ENCODE measurements at regions not wholly inside any gene's neighbourhood (a gene's known extent, or its start where the extent isn't known, plus 50 kb on each side); places are given as distances from the start of the nearest gene placed in this dataset.

DNA sequence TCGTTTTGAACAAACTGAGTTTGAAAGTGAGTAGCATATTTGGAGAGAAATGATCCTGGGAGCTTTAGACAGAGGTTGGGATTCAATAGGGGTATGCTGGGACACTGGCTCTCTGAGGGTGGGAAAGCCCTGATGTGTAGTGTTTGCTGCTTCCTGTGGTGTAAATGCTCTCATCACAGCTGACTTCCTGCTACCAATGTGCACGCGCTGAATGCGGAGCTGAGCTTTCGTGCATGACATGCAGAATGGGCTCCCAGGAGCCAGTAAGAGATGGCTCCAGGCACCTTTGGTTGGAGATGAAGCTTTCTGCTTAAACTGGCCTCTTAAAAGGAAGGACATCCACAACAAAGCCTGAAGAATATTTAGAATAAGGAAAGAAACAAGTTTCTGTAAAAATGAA lies 224.1 kb upstream of the CCDC150 start:
- TF ChIP-seq, protein P1, sequence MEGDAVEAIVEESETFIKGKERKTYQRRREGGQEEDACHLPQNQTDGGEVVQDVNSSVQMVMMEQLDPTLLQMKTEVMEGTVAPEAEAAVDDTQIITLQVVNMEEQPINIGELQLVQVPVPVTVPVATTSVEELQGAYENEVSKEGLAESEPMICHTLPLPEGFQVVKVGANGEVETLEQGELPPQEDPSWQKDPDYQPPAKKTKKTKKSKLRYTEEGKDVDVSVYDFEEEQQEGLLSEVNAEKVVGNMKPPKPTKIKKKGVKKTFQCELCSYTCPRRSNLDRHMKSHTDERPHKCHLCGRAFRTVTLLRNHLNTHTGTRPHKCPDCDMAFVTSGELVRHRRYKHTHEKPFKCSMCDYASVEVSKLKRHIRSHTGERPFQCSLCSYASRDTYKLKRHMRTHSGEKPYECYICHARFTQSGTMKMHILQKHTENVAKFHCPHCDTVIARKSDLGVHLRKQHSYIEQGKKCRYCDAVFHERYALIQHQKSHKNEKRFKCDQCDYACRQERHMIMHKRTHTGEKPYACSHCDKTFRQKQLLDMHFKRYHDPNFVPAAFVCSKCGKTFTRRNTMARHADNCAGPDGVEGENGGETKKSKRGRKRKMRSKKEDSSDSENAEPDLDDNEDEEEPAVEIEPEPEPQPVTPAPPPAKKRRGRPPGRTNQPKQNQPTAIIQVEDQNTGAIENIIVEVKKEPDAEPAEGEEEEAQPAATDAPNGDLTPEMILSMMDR (IDR thresholded peaks at IDR 0.05) = no peak
- peak in 1 of 3 donors; percentile 57 for ATAC-seq

GRCh38 chr2:196420143-196420542 lies 219.4 kb upstream of the CCDC150 start:
- TF ChIP-seq, protein P1 (IDR thresholded peaks at IDR 0.05) = no peak
- Mint-ChIP-seq H3K4me3 (no peak overlapping the region), H3K4me1 (peaks cover 4 to 5% of the 10 kb centered on the region in 2 donors), H3K27ac (no peak overlapping the region), H3K27me3 (ENCODE audit: low read depth in 2 of 2) (peaks cover 13 to 22% of the 10 kb centered on the region in 2 donors), H3K9me3 (no peaks in the 10 kb centered on the region), H3K36me3 (no peaks in the 10 kb centered on the region)
- H3K27me3 ChIP-seq (ENCODE audit: control insufficient read depth, insufficient read depth, low read length) = no peaks in the 10 kb centered on the region
- ATAC-seq (no peak), DNase-seq (no peak)
- no peak overlapping the region for H3K4me3 ChIP-seq (ENCODE audit: low read length)
- intact Hi-C loops (cut with micrococcal nuclease) = no loop called here
- H3K36me3 ChIP-seq (ENCODE audit: control insufficient read depth, insufficient read depth, low read length) = no peaks in the 10 kb centered on the region
- WGBS (ENCODE audit: insufficient coverage) = 100% methylated on average over 2 of the region's 3 CpGs
- no peaks in the 10 kb centered on the region for H3K9me3 ChIP-seq (ENCODE audit: control insufficient read depth, insufficient read depth, low read length)
- H3K4me1 ChIP-seq (ENCODE audit: control insufficient read depth, insufficient read depth, low read length) = no peaks in the 10 kb centered on the region
- no peak overlapping the region for H3K27ac ChIP-seq (ENCODE audit: low read length)

More for the DNA sequence above, 224.1 kb upstream of the CCDC150 start:
- Histone ChIP-seq H3K4me1 (ENCODE audit: control insufficient read depth, insufficient read depth, low read length) (no peaks in the 10 kb centered on the region), H3K27ac (ENCODE audit: low read length) (no peak overlapping the region), H3K27me3 (ENCODE audit: control insufficient read depth, insufficient read depth, low read length) (peaks cover 2% of the 10 kb centered on the region), H3K36me3 (ENCODE audit: control insufficient read depth, insufficient read depth, low read length) (no peaks in the 10 kb centered on the region), H3K4me3 (ENCODE audit: low read length) (no peak overlapping the region), H3K9me3 (ENCODE audit: control insufficient read depth, insufficient read depth, low read length) (no peaks in the 10 kb centered on the region)
- DNase-seq = peak in 1 of 2 donors; percentile 31
- no peak overlapping the region for H3K27ac Mint-ChIP-seq
- H3K9me3 Mint-ChIP-seq = no peaks in the 10 kb centered on the region
- intact Hi-C loops (cut with micrococcal nuclease) = no loop called here
- peaks cover 15 to 18% of the 10 kb centered on the region in 2 donors for H3K27me3 Mint-ChIP-seq (ENCODE audit: low read depth in 2 of 2)
- WGBS (ENCODE audit: insufficient coverage) = 45% methylated on average over 5 of the region's 5 CpGs
- H3K4me1 Mint-ChIP-seq = peaks cover 4 to 9% of the 10 kb centered on the region in 2 donors
- H3K36me3 Mint-ChIP-seq = no peaks in the 10 kb centered on the region
- H3K4me3 Mint-ChIP-seq = peak overlapping the region; percentile 57

GRCh38 chr2:196421880-196422279 lies 217.6 kb upstream of the CCDC150 start:
- Mint-ChIP-seq H3K4me1 (no peaks in the 10 kb centered on the region), H3K27ac (no peak overlapping the region), H3K27me3 (ENCODE audit: low read depth in 2 of 2) (peaks cover 10 to 22% of the 10 kb centered on the region in 2 donors), H3K9me3 (no peaks in the 10 kb centered on the region), H3K36me3 (no peaks in the 10 kb centered on the region), H3K4me3 (no peak overlapping the region)
- no peak overlapping the region for H3K4me3 ChIP-seq (ENCODE audit: low read length)
- H3K27me3 ChIP-seq (ENCODE audit: control insufficient read depth, insufficient read depth, low read length) = no peaks in the 10 kb centered on the region
- intact Hi-C loops (cut with micrococcal nuclease) = no loop called here
- no peaks in the 10 kb centered on the region for H3K36me3 ChIP-seq (ENCODE audit: control insufficient read depth, insufficient read depth, low read length)
- no peaks in the 10 kb centered on the region for H3K4me1 ChIP-seq (ENCODE audit: control insufficient read depth, insufficient read depth, low read length)
- WGBS (ENCODE audit: insufficient coverage) = 80% methylated on average over 3 of the region's 3 CpGs
- H3K9me3 ChIP-seq (ENCODE audit: control insufficient read depth, insufficient read depth, low read length) = no peaks in the 10 kb centered on the region
- ATAC-seq = peak in 1 of 3 donors; percentile 32
- TF ChIP-seq, protein P1 (IDR thresholded peaks at IDR 0.05) = no peak
- no peak for DNase-seq
- no peak overlapping the region for H3K27ac ChIP-seq (ENCODE audit: low read length)

- intact Hi-C loops (cut with micrococcal nuclease) = no loop called here
- no peaks in the 10 kb centered on the region for H3K27me3 ChIP-seq (ENCODE audit: control insufficient read depth, insufficient read depth, low read length)
- Mint-ChIP-seq H3K4me3 (no peak overlapping the region), H3K27ac (no peak overlapping the region), H3K27me3 (ENCODE audit: low read depth in 2 of 2) (peaks cover 10 to 22% of the 10 kb centered on the region in 2 donors), H3K36me3 (no peaks in the 10 kb centered on the region), H3K4me1 (no peaks in the 10 kb centered on the region), H3K9me3 (no peaks in the 10 kb centered on the region)
- TF ChIP-seq, protein P1 (IDR thresholded peaks at IDR 0.05) = no peak
- DNase-seq = no peak
- no peak overlapping the region for H3K27ac ChIP-seq (ENCODE audit: low read length)
- no peak for ATAC-seq
- 68% methylated on average over 2 of the region's 2 CpGs for WGBS (ENCODE audit: insufficient coverage)
- no peaks in the 10 kb centered on the region for H3K9me3 ChIP-seq (ENCODE audit: control insufficient read depth, insufficient read depth, low read length)
- no peaks in the 10 kb centered on the region for H3K4me1 ChIP-seq (ENCODE audit: control insufficient read depth, insufficient read depth, low read length)
- no peak overlapping the region for H3K4me3 ChIP-seq (ENCODE audit: low read length)
- H3K36me3 ChIP-seq (ENCODE audit: control insufficient read depth, insufficient read depth, low read length) = no peaks in the 10 kb centered on the region
Observed at GRCh38 chr2:196422361-196422760, 217.2 kb upstream of the CCDC150 start.
